A673 (cell line): ENCODE measurements at regions not wholly inside any gene's neighbourhood (a gene's known extent, or its start where the extent isn't known, plus 50 kb on each side); places are given as distances from the start of the nearest gene placed in this dataset.

Experiments used
- EZH2 ChIP-seq: fragments of 200-600 bp; sonication (generic); IDR thresholded peaks from 2 replicates; pipeline ENCODE4 v1.6.1; 2017; ENCODE audit warnings: borderline replicate concordance, low read depth, mild to moderate bottlenecking, mixed read lengths, antibody characterized with exemption, low read length; ENCODE audit not compliant: poor library complexity, severe bottlenecking
- TF ChIP-seq, protein P1 (sequence below): fragments of 300-800, 200-600 bp; sonication (generic); conservative IDR thresholded peaks from 2 replicates; pipeline ENCODE4 v1.5.1; 2017; ENCODE audit warnings: low read depth, mild to moderate bottlenecking, antibody characterized with exemption, low read length, moderate library complexity, mixed read lengths

DNA sequence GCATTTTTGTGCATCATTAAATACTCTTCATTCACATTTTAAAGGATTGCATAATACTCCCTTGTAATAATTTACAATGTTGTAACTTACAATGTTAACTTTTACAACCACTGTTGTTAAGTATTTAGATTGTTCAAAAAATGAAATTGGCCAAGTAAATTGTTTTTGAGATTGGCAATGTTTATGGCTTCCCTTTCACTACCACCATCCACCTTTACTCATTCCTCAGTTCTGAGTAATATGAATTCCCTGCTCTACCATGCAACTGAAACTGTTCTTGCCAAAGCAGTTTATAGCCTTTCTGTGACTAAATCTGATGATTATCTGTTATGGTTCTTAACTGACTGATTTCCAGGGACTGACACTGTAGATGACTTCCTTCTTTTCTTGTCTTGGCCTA lies 80.5 kb upstream of the TMEM106B start:
- TF ChIP-seq, protein P1, sequence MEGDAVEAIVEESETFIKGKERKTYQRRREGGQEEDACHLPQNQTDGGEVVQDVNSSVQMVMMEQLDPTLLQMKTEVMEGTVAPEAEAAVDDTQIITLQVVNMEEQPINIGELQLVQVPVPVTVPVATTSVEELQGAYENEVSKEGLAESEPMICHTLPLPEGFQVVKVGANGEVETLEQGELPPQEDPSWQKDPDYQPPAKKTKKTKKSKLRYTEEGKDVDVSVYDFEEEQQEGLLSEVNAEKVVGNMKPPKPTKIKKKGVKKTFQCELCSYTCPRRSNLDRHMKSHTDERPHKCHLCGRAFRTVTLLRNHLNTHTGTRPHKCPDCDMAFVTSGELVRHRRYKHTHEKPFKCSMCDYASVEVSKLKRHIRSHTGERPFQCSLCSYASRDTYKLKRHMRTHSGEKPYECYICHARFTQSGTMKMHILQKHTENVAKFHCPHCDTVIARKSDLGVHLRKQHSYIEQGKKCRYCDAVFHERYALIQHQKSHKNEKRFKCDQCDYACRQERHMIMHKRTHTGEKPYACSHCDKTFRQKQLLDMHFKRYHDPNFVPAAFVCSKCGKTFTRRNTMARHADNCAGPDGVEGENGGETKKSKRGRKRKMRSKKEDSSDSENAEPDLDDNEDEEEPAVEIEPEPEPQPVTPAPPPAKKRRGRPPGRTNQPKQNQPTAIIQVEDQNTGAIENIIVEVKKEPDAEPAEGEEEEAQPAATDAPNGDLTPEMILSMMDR = no peak
- no peak for TF ChIP-seq EZH2
